GM19328 (cell line): ENCODE measurements at regions not wholly inside any gene's neighbourhood (a gene's known extent, or its start where the extent isn't known, plus 50 kb on each side); places are given as distances from the start of the nearest gene placed in this dataset.
"Not testable (repeated sequence)": the region's sequence is repeated elsewhere in the genome, so short reads cannot be mapped to it uniquely, and the experiment has no call there.

ENCODE experiments used
- ATAC-seq: cut with Tn5 transposase; IDR thresholded peaks from one replicate; pipeline ENCODE4 v1.9.1; 2021; ENCODE audit warnings: mild to moderate bottlenecking, moderate library complexity; ENCODE audit not compliant: unreplicated experiment

- ATAC-seq = no peak
Observed at GRCh38 chr18:76721207-76721996, 101.0 kb upstream of the ZNF236 start.

DNA sequence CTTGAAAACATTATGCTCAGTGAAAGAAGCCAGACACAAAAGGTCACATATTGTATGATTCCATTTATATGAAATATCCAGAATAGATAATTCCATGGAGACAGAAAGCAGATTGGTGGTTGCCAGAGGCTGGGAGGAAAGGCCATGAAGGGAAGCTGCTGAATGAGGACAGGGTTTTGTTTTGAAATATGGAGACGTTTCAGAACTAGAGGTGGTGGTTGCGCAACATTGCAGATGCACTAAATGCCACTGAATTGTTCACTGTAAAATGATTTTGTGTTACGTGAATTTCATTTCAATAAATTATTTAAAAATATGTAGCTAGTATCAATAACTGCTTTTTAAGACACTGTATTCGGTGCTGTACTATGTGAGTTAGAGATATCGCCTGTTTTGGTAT, 101.7 kb upstream of the ZNF236 start:
- no peak for ATAC-seq

- ATAC-seq = no peak
Observed at GRCh38 chr18:76715012-76715610, 107.2 kb upstream of the ZNF236 start.

DNA sequence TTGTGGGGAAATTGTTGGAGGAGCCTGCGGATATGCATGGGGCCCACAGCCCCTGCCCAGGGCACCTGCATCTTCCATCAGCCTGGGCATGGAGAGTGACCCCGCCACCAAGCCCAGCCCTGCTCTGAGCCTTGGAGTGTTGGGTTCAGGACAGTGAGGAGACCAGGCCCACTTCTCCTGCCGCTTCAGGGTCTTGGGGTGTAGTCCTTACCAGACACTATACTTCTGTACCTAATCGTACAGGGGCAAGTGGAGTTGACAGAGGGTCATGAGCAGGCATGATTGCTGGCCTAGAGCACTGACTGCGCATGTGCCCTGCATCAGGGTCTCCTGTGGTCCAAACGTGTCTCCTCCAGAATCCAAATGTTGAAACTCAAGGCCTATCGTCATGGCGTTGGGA, 108.9 kb upstream of the ZNF236 start:
- ATAC-seq = no peak

GRCh38 chr18:76712511-76713140, 109.7 kb upstream of the ZNF236 start:
- no peak for ATAC-seq

DNA sequence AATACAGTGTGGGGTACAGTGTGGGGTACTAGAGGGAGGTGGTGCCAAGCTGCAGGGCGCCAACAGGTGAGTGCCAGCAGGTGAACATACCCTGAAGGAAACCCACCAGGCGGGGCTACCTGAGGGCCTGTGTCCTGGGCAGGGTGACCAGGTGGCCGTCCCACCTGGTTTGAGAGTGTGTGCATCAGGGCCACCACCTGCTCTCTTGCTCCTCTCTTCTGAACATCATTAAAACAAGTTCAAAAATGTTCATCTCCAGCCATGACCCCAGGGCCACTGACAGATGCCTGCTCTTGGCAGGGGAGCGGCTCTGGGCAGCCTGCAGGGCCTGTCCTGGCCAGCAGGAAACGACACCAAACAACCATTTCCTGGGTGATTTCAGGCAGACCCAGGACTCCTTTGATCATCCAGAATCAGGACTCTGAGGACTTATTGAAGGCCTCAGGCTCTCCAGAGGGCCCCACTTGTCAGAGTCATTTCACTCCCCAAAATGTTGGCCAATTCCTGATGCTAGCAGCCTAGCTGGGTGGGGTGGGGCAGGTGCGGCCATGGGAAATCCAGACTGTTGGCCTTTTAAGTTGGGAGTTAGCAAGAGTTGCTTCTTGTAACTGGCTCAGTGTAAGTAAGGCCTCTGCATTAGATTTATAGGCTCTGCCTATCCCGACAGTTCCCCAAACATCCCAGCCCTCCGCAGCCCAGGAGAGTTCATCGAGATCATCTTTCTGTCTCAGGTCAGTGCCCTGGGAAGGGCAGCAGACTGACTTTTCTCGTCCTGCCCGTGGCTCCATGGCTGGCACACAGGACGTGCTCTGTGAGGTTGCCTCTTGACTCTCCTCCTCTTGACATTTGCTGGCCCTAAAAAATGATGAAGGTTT, 111.5 kb upstream of the ZNF236 start:
- ATAC-seq = no peak

GRCh38 chr18:76709659-76710645, 112.4 kb upstream of the ZNF236 start:
- ATAC-seq = no peak

- no peak for ATAC-seq
Observed at GRCh38 chr18:76708722-76709353, 113.5 kb upstream of the ZNF236 start.

GRCh38 chr18:76708071-76708721, 114.2 kb upstream of the ZNF236 start:
- no peak for ATAC-seq

GRCh38 chr18:76707534-76707933, 114.8 kb upstream of the ZNF236 start:
- no peak for ATAC-seq

- not testable (repeated sequence) for ATAC-seq
Observed at GRCh38 chr18:76704589-76704988, 117.8 kb upstream of the ZNF236 start.

GRCh38 chr18:76699923-76700322, 122.4 kb upstream of the ZNF236 start:
- no peak for ATAC-seq

- no peak for ATAC-seq
Observed at GRCh38 chr18:76697441-76697901, 124.9 kb upstream of the ZNF236 start.

DNA sequence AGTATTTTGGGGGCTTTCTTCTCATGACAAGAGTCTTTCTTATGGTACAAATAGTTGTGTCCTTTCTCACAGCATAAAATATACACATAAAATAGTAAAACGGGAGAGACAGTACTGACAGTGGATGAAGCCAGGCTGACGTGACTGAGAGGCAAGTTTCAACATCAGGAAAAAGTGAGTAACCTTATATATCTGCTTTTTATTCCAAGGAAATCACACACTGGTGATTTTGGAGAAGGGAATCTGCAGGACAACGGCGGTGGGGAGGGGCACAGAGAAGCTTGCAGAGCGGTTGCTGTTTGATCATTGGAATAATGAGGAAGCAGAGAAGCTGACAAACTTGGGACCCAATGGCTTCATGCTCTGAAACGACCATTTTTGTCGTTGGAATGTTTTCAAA, 130.6 kb upstream of the ZNF236 start:
- no peak for ATAC-seq

- no peak for ATAC-seq
Observed at GRCh38 chr18:76689646-76690264, 132.6 kb upstream of the ZNF236 start.

GRCh38 chr18:76688724-76689472, 133.5 kb upstream of the ZNF236 start:
- no peak for ATAC-seq

DNA sequence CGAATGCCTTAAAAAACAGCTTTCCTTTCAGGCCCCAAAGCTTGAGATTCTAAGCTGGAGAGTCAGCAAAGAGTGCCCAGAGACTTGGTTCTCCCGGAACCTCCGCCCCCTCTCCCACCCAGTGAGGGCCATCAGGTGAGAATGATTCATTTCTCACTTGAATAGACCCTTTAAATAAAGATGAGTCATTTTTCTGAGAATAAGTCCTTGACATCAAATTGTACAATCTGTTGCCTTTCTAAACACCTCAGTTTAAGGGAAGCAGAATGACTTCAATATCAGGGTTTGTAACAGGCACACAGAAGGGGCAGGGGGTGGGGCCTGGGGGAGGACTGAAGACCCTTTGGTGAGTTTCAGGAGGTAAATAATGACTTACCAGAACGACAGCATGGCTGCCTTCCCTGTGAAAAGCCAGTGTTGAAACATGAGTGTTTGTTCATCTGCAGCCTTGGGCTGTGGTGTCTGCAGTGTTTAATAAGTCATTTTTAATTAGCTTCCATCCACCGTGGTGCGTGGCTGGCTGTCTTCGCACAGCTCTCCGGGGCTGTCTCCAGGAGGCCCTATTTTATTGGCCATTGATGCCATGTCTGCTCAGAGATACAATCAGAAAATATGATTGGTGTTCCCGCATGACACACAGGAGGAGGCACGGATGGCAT, 134.9 kb upstream of the ZNF236 start:
- no peak for ATAC-seq
